OCI-LY7 (cell line): ENCODE measurements at regions not wholly inside any gene's neighbourhood (a gene's known extent, or its start where the extent isn't known, plus 50 kb on each side); places are given as distances from the start of the nearest gene placed in this dataset.

Experiments
- BruUV-seq: library from RNA; stranded (reverse); fragments of 400-500 nt; replicated peaks from 2 replicates; lab custom pipeline; 2021; lab: Mats Ljungman, UMichigan
- CTCF ChIA-PET: fragments of 300-600 bp; sonication (Branson Sonifier 250); formaldehyde crosslinking; loops from one replicate; lab custom pipeline; 2022; ENCODE audit warnings: antibody characterized with exemption; ENCODE audit not compliant: unreplicated experiment; lab: Charles Lee
- POLR2A ChIA-PET: fragments of 300-600 bp; sonication (Branson Sonifier 250); formaldehyde crosslinking; loops from one replicate; lab custom pipeline; 2022; ENCODE audit warnings: antibody characterized with exemption; lab: Charles Lee
- DNase-seq: peaks from one replicate; pipeline ENCODE4 v3.0.0-alpha.2; 2015; ENCODE audit warnings: low spot score
- H2AFZ ChIP-seq: fragments of 200-600 bp; sonication (generic), shearing (Covaris generic); 2 replicates; pipeline ENCODE4 v1.6.1; 2014; ENCODE audit warnings: mild to moderate bottlenecking, antibody characterized with exemption, low read length, moderate library complexity
- H3K27ac ChIP-seq: fragments of 200-600 bp; sonication (generic); 2 replicates; pipeline ENCODE4 v1.5.1; 2014; ENCODE audit warnings: mixed run types, low read depth, mild to moderate bottlenecking, moderate library complexity, low read length, inconsistent platforms; ENCODE audit not compliant: poor library complexity, severe bottlenecking
- H3K36me3 ChIP-seq: fragments of 200-600 bp; sonication (generic); 2 replicates; pipeline ENCODE4 v1.6.1; 2014; ENCODE audit warnings: mild to moderate bottlenecking, antibody characterized with exemption, low read length, moderate library complexity, mixed read lengths; ENCODE audit not compliant: insufficient read depth
- H3K4me1 ChIP-seq: fragments of 200-600 bp; sonication (generic); 2 replicates; pipeline ENCODE4 v1.5.1; 2014; ENCODE audit warnings: mild to moderate bottlenecking, low read length; ENCODE audit not compliant: insufficient read depth, poor library complexity, severe bottlenecking
- H3K4me2 ChIP-seq: fragments of 200-600 bp; sonication (generic); 2 replicates; pipeline ENCODE4 v1.6.1; 2014; ENCODE audit warnings: mild to moderate bottlenecking, low read length
- H3K4me3 ChIP-seq: fragments of 200-600 bp; sonication (generic); 2 replicates; pipeline ENCODE4 v1.5.1; 2014; ENCODE audit warnings: mild to moderate bottlenecking, low read depth, low read length; ENCODE audit not compliant: poor library complexity, severe bottlenecking
- H3K79me2 ChIP-seq: fragments of 200-600 bp; sonication (generic); 2 replicates; pipeline ENCODE4 v1.6.1; 2016; ENCODE audit warnings: low read depth, mild to moderate bottlenecking, low read length, moderate library complexity, mixed read lengths; ENCODE audit not compliant: insufficient read depth
- H3K9me2 ChIP-seq: fragments of 200-600 bp; sonication (generic); 2 replicates; pipeline ENCODE4 v1.6.1; 2016; ENCODE audit warnings: mild to moderate bottlenecking, low read length, mixed read lengths; ENCODE audit not compliant: insufficient read depth
- H3K9me3 ChIP-seq: fragments of 200-600 bp; sonication (generic); 2 replicates; pipeline ENCODE4 v1.6.1; 2014; ENCODE audit warnings: mild to moderate bottlenecking, mixed run types, low read length, mixed read lengths
- H4K20me1 ChIP-seq: fragments of 200-600 bp; sonication (generic); 2 replicates; pipeline ENCODE4 v1.6.1; 2014; ENCODE audit warnings: mild to moderate bottlenecking, antibody characterized with exemption, low read length, moderate library complexity, mixed read lengths; ENCODE audit not compliant: insufficient read depth
- EZH2phosphoT487 ChIP-seq: fragments of 200-600 bp; sonication (generic); IDR thresholded peaks from 2 replicates; pipeline ENCODE4 v1.6.1; 2018; ENCODE audit warnings: low read depth, borderline replicate concordance, mild to moderate bottlenecking, mixed run types, antibody characterized with exemption, low read length, moderate library complexity, mixed read lengths
- intact Hi-C: fragments of 100-400 bp; cut with micrococcal nuclease; formaldehyde crosslinking; loops from one replicate; pipeline ENCODE4 v1.10.0; 2022; ENCODE audit not compliant: unreplicated experiment
- TF ChIP-seq, protein P1 (sequence below): fragments of 200-600 bp; sonication (generic); conservative IDR thresholded peaks from 2 replicates; pipeline ENCODE4 v1.5.1; 2014; ENCODE audit warnings: mild to moderate bottlenecking, antibody characterized with exemption, low read length, moderate library complexity, mixed read lengths

DNA sequence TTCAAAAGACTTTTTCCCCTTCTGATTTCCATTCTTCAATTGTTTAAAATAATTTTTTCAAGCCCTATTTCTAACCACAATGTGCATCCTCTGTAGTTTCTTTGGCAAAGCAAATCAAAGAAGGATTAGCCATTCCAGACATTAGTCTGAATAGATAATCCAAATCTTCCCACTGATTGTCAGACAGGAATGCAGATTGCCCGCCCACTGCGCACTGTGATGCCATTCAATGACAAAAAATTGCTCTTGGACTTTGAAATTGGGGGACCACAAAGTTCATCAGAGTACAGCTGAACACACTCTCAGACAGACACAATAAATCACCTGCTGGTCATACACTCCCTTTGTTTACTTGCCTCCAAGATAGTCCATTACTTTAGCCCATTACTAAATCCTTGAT lies 216.5 kb upstream of the DKK2 start:
- ChIA-PET POLR2A (interaction anchor here (1.2 kb wide), 1 partner anchor 8 kb away, joined by 3 read pairs; no protein-coding TSS in a partner anchor), CTCF (no interaction called here)
- no peaks in the 10 kb centered on the region for H3K4me1 ChIP-seq
- DNase-seq, result no peak
- no peak overlapping the region for H3K27ac ChIP-seq
- TF ChIP-seq, protein P1, sequence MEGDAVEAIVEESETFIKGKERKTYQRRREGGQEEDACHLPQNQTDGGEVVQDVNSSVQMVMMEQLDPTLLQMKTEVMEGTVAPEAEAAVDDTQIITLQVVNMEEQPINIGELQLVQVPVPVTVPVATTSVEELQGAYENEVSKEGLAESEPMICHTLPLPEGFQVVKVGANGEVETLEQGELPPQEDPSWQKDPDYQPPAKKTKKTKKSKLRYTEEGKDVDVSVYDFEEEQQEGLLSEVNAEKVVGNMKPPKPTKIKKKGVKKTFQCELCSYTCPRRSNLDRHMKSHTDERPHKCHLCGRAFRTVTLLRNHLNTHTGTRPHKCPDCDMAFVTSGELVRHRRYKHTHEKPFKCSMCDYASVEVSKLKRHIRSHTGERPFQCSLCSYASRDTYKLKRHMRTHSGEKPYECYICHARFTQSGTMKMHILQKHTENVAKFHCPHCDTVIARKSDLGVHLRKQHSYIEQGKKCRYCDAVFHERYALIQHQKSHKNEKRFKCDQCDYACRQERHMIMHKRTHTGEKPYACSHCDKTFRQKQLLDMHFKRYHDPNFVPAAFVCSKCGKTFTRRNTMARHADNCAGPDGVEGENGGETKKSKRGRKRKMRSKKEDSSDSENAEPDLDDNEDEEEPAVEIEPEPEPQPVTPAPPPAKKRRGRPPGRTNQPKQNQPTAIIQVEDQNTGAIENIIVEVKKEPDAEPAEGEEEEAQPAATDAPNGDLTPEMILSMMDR, result no peak
- no peak for TF ChIP-seq EZH2phosphoT487
- no peaks in the 10 kb centered on the region for H3K36me3 ChIP-seq
- BruUV-seq, result no TSS peak
- no peak overlapping the region for H3K4me3 ChIP-seq
- H4K20me1 ChIP-seq, result no peaks in the 10 kb centered on the region
- no peaks in the 10 kb centered on the region for H3K9me2 ChIP-seq
- H3K9me3 ChIP-seq, result no peaks in the 10 kb centered on the region
- H2AFZ ChIP-seq, result no peak overlapping the region
- no peaks in the 10 kb centered on the region for H3K79me2 ChIP-seq
- intact Hi-C loops, result no loop called here
- no peak overlapping the region for H3K4me2 ChIP-seq

DNA sequence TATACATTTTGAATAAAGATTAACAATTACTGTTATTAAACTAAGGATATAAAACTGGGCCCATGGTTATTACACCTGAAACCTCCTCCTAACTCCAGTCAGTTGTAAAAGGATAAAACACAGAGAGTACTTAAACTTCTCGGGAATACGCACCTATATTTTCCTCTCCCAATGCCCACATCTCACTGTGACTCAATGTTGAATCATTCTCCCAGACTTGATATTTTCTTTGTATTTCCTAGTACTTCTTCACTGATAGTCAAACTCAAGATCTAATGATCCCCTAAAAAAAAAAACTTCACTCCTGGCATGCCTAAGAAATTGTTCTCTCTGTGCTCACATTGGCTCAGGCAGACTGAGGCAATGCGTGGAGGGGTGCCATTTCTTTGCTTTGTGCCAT lies 212.5 kb upstream of the DKK2 start:
- DNase-seq, result no peak
- H3K27ac ChIP-seq, result no peak overlapping the region
- no peak overlapping the region for H2AFZ ChIP-seq
- H3K36me3 ChIP-seq, result no peaks in the 10 kb centered on the region
- H3K9me2 ChIP-seq, result no peaks in the 10 kb centered on the region
- ChIA-PET POLR2A (no interaction called here), CTCF (no interaction called here)
- no peak overlapping the region for H3K4me2 ChIP-seq
- no peaks in the 10 kb centered on the region for H3K9me3 ChIP-seq
- H3K4me3 ChIP-seq, result no peak overlapping the region
- no peaks in the 10 kb centered on the region for H3K4me1 ChIP-seq
- intact Hi-C loops, result no loop called here
- no TSS peak for BruUV-seq
- no peaks in the 10 kb centered on the region for H4K20me1 ChIP-seq
- no peak for TF ChIP-seq EZH2phosphoT487
- TF ChIP-seq, protein P1, result no peak
- H3K79me2 ChIP-seq, result no peaks in the 10 kb centered on the region

DNA sequence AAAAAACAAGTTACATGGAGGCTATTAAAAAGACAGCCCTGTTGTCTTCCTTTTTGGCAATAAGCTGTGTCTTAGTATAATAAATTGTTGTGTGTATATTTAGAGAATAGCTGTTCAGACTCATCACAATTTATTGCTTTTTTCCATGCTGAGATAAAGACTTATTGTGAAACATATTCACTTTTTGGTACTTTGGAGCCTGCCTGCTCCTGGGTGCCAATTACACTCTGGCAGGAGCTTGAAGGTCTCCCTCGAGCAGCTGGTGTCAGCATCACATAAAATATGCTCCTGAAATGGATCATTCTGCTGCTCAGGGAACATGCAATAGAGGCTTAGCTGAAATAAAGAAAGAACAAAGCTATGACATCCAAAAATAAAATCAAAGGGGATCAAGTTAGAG lies 211.6 kb upstream of the DKK2 start:
- Histone ChIP-seq H3K9me3 (no peaks in the 10 kb centered on the region), H3K4me3 (no peak overlapping the region), H3K36me3 (no peaks in the 10 kb centered on the region), H3K4me1 (no peaks in the 10 kb centered on the region), H3K4me2 (no peak overlapping the region), H3K27ac (no peak overlapping the region), H2AFZ (no peak overlapping the region), H4K20me1 (no peaks in the 10 kb centered on the region), H3K79me2 (no peaks in the 10 kb centered on the region), H3K9me2 (no peaks in the 10 kb centered on the region)
- no TSS peak for BruUV-seq
- DNase-seq, result no peak
- ChIA-PET POLR2A (no interaction called here), CTCF (no interaction called here)
- intact Hi-C loops, result no loop called here
- TF ChIP-seq, protein P1, result no peak
- TF ChIP-seq EZH2phosphoT487, result no peak
